ENCODE measurements at regions not wholly inside any gene's neighbourhood (a gene's known extent, or its start where the extent isn't known, plus 50 kb on each side); places are given as distances from the start of the nearest gene placed in this dataset.

- TF ChIP-seq, protein P1, sequence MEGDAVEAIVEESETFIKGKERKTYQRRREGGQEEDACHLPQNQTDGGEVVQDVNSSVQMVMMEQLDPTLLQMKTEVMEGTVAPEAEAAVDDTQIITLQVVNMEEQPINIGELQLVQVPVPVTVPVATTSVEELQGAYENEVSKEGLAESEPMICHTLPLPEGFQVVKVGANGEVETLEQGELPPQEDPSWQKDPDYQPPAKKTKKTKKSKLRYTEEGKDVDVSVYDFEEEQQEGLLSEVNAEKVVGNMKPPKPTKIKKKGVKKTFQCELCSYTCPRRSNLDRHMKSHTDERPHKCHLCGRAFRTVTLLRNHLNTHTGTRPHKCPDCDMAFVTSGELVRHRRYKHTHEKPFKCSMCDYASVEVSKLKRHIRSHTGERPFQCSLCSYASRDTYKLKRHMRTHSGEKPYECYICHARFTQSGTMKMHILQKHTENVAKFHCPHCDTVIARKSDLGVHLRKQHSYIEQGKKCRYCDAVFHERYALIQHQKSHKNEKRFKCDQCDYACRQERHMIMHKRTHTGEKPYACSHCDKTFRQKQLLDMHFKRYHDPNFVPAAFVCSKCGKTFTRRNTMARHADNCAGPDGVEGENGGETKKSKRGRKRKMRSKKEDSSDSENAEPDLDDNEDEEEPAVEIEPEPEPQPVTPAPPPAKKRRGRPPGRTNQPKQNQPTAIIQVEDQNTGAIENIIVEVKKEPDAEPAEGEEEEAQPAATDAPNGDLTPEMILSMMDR (IDR thresholded peaks at IDR 0.05; ENCODE audit: insufficient read depth, low read length): no peak
- TF ChIP-seq, protein P2, sequence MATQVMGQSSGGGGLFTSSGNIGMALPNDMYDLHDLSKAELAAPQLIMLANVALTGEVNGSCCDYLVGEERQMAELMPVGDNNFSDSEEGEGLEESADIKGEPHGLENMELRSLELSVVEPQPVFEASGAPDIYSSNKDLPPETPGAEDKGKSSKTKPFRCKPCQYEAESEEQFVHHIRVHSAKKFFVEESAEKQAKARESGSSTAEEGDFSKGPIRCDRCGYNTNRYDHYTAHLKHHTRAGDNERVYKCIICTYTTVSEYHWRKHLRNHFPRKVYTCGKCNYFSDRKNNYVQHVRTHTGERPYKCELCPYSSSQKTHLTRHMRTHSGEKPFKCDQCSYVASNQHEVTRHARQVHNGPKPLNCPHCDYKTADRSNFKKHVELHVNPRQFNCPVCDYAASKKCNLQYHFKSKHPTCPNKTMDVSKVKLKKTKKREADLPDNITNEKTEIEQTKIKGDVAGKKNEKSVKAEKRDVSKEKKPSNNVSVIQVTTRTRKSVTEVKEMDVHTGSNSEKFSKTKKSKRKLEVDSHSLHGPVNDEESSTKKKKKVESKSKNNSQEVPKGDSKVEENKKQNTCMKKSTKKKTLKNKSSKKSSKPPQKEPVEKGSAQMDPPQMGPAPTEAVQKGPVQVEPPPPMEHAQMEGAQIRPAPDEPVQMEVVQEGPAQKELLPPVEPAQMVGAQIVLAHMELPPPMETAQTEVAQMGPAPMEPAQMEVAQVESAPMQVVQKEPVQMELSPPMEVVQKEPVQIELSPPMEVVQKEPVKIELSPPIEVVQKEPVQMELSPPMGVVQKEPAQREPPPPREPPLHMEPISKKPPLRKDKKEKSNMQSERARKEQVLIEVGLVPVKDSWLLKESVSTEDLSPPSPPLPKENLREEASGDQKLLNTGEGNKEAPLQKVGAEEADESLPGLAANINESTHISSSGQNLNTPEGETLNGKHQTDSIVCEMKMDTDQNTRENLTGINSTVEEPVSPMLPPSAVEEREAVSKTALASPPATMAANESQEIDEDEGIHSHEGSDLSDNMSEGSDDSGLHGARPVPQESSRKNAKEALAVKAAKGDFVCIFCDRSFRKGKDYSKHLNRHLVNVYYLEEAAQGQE (IDR thresholded peaks at IDR 0.05; ENCODE audit: insufficient replicate concordance, low read depth): no peak
- TF ChIP-seq POLR2AphosphoS5 (IDR thresholded peaks at IDR 0.05; ENCODE audit: low read depth): no peak
- no peak overlapping the region for H3K27ac ChIP-seq (replicated peaks)
- no peak overlapping the region for H3K4me3 ChIP-seq (replicated peaks; ENCODE audit: insufficient read depth, low read length)
- DNase-seq (ENCODE audit: low read depth in 1 of 2, low spot score in 1 of 2): no peak
- no peaks in the 10 kb centered on the region for H3K27me3 ChIP-seq (ENCODE audit: insufficient read depth, poor library complexity, severe bottlenecking)
Measured at GRCh38 chr11:26204101-26204500, 127.8 kb upstream of the ANO3 start.

DNA sequence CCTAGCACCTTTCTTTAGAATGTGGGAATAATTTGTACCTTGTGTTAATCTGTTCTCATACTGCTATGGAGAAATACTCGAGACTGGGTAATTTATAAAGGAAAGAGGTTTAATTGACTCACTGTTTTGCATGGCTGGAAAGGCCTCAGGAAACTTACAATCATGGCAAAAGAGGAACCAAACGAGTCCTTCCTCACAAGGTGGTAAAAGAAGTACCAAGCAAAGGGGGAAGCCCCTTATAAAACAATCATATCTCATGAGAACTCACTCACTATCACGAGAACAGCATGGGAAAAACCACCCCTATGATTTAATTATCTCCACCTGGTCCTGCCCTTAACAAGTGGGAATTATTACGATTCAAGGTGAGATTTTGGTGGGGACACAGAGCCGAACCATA lies 127.1 kb upstream of the ANO3 start:
- H3K27me3 ChIP-seq (ENCODE audit: insufficient read depth, poor library complexity, severe bottlenecking): no peaks in the 10 kb centered on the region
- no peak overlapping the region for H3K4me3 ChIP-seq (replicated peaks; ENCODE audit: insufficient read depth, low read length)
- TF ChIP-seq, protein P2 (IDR thresholded peaks at IDR 0.05; ENCODE audit: insufficient replicate concordance, low read depth): no peak
- no peak for TF ChIP-seq SPI1 (IDR thresholded peaks at IDR 0.05; ENCODE audit: borderline replicate concordance, low read depth)
- TF ChIP-seq POLR2AphosphoS5 (IDR thresholded peaks at IDR 0.05; ENCODE audit: low read depth): no peak
- H3K27ac ChIP-seq (replicated peaks): no peak overlapping the region
- no peak for DNase-seq (ENCODE audit: low read depth in 1 of 2, low spot score in 1 of 2)

GRCh38 chr11:26219183-26220117 lies 112.5 kb upstream of the ANO3 start:
- no peak for TF ChIP-seq POLR2AphosphoS5 (IDR thresholded peaks at IDR 0.05; ENCODE audit: low read depth)
- Histone ChIP-seq H3K4me3 (replicated peaks; ENCODE audit: insufficient read depth, low read length) (no peak overlapping the region), H3K27me3 (ENCODE audit: insufficient read depth, poor library complexity, severe bottlenecking) (no peaks in the 10 kb centered on the region), H3K27ac (replicated peaks) (no peak overlapping the region)
- DNase-seq (ENCODE audit: low read depth in 1 of 2, low spot score in 1 of 2): no peak

DNA sequence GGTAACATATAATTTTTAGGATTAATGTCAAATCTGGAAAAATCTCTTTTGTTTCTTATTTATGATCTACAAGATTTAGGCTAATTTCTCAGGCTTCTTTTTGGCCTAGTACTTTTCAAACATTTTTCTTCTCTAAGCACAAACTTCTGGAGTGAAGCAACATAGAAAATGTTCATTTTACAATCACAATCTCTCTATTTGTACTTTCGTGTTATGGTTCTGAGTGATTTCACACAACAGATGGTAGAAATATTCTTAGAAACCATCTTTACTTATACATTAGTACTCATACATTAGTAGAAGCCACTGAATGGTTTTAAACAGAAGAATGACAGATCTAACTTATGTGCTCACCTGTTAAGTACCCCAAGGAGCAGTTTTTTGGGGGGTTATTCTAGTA lies 106.3 kb upstream of the ANO3 start:
- Histone ChIP-seq H3K27ac (replicated peaks) (no peak overlapping the region), H3K27me3 (ENCODE audit: insufficient read depth, poor library complexity, severe bottlenecking) (no peaks in the 10 kb centered on the region), H3K4me3 (replicated peaks; ENCODE audit: insufficient read depth, low read length) (no peak overlapping the region)
- TF ChIP-seq, protein P2 (IDR thresholded peaks at IDR 0.05; ENCODE audit: insufficient replicate concordance, low read depth): no peak
- TF ChIP-seq POLR2AphosphoS5 (IDR thresholded peaks at IDR 0.05; ENCODE audit: low read depth) (no peak), SPI1 (IDR thresholded peaks at IDR 0.05; ENCODE audit: borderline replicate concordance, low read depth) (no peak), GABPA (IDR thresholded peaks at IDR 0.05; ENCODE audit: low read depth) (no peak)
- TF ChIP-seq, protein P1 (IDR thresholded peaks at IDR 0.05; ENCODE audit: insufficient read depth, low read length): no peak
- DNase-seq (ENCODE audit: low read depth in 1 of 2, low spot score in 1 of 2): no peak
